ENCODE measurements at regions not wholly inside any gene's neighbourhood (a gene's known extent, or its start where the extent isn't known, plus 50 kb on each side); places are given as distances from the start of the nearest gene placed in this dataset.

DNA sequence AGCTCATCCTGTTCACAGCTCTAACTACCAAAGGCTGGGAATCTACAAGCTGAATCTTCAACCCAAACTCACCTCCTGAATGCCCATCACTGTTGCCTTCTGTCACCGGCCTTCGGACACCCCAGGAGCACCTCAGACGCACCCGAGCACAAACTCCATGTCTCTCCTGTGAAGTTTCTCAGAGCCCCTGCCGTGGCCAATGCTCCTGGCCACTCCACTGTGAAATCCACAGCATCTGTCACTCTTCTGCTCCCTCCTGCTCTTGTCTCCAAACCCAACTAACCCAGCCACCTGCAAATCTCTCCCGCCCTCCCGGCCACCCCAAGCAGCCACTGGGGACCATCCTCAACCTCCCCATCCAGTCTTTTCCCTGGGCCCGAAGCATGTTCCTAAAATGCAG is 457.9 kb upstream of the SALL3 start:
- TF ChIP-seq EZH2 (IDR thresholded peaks at IDR 0.05; ENCODE audit: borderline replicate concordance, low read depth, low read length, severe bottlenecking) (no peak), CTCF (IDR thresholded peaks at IDR 0.05; ENCODE audit: borderline replicate concordance, extremely low read depth, low read length, poor library complexity, severe bottlenecking) (no peak)

All from DND-41 (cell line).